IMR-90 (cell line): ENCODE measurements at regions not wholly inside any gene's neighbourhood (a gene's known extent, or its start where the extent isn't known, plus 50 kb on each side); places are given as distances from the start of the nearest gene placed in this dataset.

Experiments
- ATAC-seq: fragments of 200-7000 bp; cut with Tn5 transposase; 2 replicates; pipeline ENCODE4 v1.9.1; 2020; ENCODE audit warnings: low read depth, mild to moderate bottlenecking, moderate library complexity
- BruUV-seq: library from RNA; stranded (reverse); fragments of 400-500 nt; replicated peaks from 2 replicates; lab custom pipeline; 2021; lab: Mats Ljungman, UMichigan
- CTCF ChIA-PET: fragments of 300-600 bp; formaldehyde crosslinking; extraction: SDS; loops from one replicate; lab custom pipeline; 2021; ENCODE audit warnings: antibody characterized with exemption; lab: Yijun Ruan, JAX
- POLR2A ChIA-PET: fragments of 300-600 bp; sonication (Branson Sonifier 250); formaldehyde crosslinking; loops from one replicate; lab custom pipeline; 2022; ENCODE audit warnings: antibody characterized with exemption; ENCODE audit not compliant: unreplicated experiment; lab: Charles Lee
- DNase-seq: peaks from one replicate; pipeline ENCODE4 v3.0.0; 2013
- H2AFZ ChIP-seq: replicated peaks from 2 replicates; pipeline ENCODE3; 2013; ENCODE audit warnings: low read length, mild to moderate bottlenecking; ENCODE audit not compliant: poor library complexity
- H2AK5ac ChIP-seq: 2 replicates; pipeline ENCODE4 v1.6.1; 2013; ENCODE audit warnings: low read depth, low read length, inconsistent platforms
- H2AK9ac ChIP-seq: replicated peaks from 2 replicates; pipeline ENCODE3; 2013; ENCODE audit warnings: mild to moderate bottlenecking, low read depth, low read length, moderate library complexity; ENCODE audit not compliant: poor library complexity
- H2BK120ac ChIP-seq: 2 replicates; pipeline ENCODE4 v1.6.1; 2013; ENCODE audit warnings: low read depth, low read length, inconsistent platforms
- H2BK15ac ChIP-seq: 3 replicates; pipeline ENCODE4 v1.6.1; 2013; ENCODE audit warnings: low read depth, low read length, inconsistent platforms
- H2BK20ac ChIP-seq: 2 replicates; pipeline ENCODE4 v1.6.1; 2013; ENCODE audit warnings: low read depth, mild to moderate bottlenecking, inconsistent platforms, low read length, moderate library complexity
- H2BK5ac ChIP-seq: 2 replicates; pipeline ENCODE4 v1.6.1; 2013; ENCODE audit warnings: mild to moderate bottlenecking, low read depth, low read length, inconsistent platforms; ENCODE audit not compliant: poor library complexity, severe bottlenecking
- H3K14ac ChIP-seq: replicated peaks from 2 replicates; pipeline ENCODE4 v1.6.1; 2013; ENCODE audit warnings: low read depth, low read length, inconsistent platforms
- H3K18ac ChIP-seq: 2 replicates; pipeline ENCODE4 v1.6.1; 2013; ENCODE audit warnings: low read depth, low read length, control low read depth
- H3K23ac ChIP-seq: 2 replicates; pipeline ENCODE4 v1.6.1; 2013; ENCODE audit warnings: low read depth, low read length, inconsistent platforms
- H3K27ac ChIP-seq: 2 replicates; pipeline ENCODE4 v1.5.1; 2013; ENCODE audit warnings: mild to moderate bottlenecking, control low read depth, low read length; ENCODE audit not compliant: insufficient read depth
- H3K27me3 ChIP-seq: 2 replicates; pipeline ENCODE4 v1.6.1; 2013; ENCODE audit warnings: low read length; ENCODE audit not compliant: control insufficient read depth, insufficient read depth
- H3K36me3 ChIP-seq: 2 replicates; pipeline ENCODE4 v1.6.1; 2013; ENCODE audit warnings: low read length, mixed read lengths; ENCODE audit not compliant: control insufficient read depth, insufficient read depth
- H3K4ac ChIP-seq: 2 replicates; pipeline ENCODE4 v1.6.1; 2013; ENCODE audit warnings: low read depth, low read length, inconsistent platforms
- H3K4me1 ChIP-seq: 2 replicates; pipeline ENCODE4 v1.6.1; 2013; ENCODE audit warnings: low read length, mixed read lengths; ENCODE audit not compliant: control insufficient read depth, insufficient read depth
- H3K4me2 ChIP-seq: 2 replicates; pipeline ENCODE4 v1.6.1; 2013; ENCODE audit warnings: low read depth, mild to moderate bottlenecking, control low read depth, low read length, moderate library complexity
- H3K4me3 ChIP-seq: 2 replicates; pipeline ENCODE4 v1.5.1; 2013; ENCODE audit warnings: low read depth, mild to moderate bottlenecking, control low read depth, low read length, moderate library complexity; ENCODE audit not compliant: insufficient read depth
- H3K56ac ChIP-seq: 2 replicates; pipeline ENCODE4 v1.6.1; 2013; ENCODE audit warnings: low read length, inconsistent platforms; ENCODE audit not compliant: insufficient read depth; ENCODE audit errors: extremely low read depth
- H3K79me1 ChIP-seq, 2 experiments: 2 replicates each; pipeline ENCODE4 v1.6.1; 2013; ENCODE audit warnings: low read length in 2 of 2, inconsistent platforms in 1 of 2, low read depth in 1 of 2
- H3K9ac ChIP-seq: 2 replicates; pipeline ENCODE4 v1.6.1; 2013; ENCODE audit warnings: low read depth, low read length, control low read depth
- H3K9me1 ChIP-seq: 2 replicates; pipeline ENCODE4 v1.6.1; 2013; ENCODE audit warnings: low read length, inconsistent platforms; ENCODE audit not compliant: insufficient read depth
- H3K9me3 ChIP-seq: 2 replicates; pipeline ENCODE4 v1.6.1; 2013; ENCODE audit warnings: low read length; ENCODE audit not compliant: control insufficient read depth, insufficient read depth
- H4K20me1 ChIP-seq: 2 replicates; pipeline ENCODE4 v1.6.1; 2013; ENCODE audit warnings: low read length, inconsistent platforms; ENCODE audit not compliant: insufficient read depth
- H4K5ac ChIP-seq: 2 replicates; pipeline ENCODE4 v1.6.1; 2013; ENCODE audit warnings: mild to moderate bottlenecking, low read depth, low read length, control low read depth
- H4K8ac ChIP-seq, 2 experiments: 2 replicates each; pipeline ENCODE4 v1.6.1; 2013; ENCODE audit warnings: low read depth in 2 of 2, low read length in 2 of 2, control low read depth in 1 of 2, inconsistent platforms in 1 of 2
- H4K91ac ChIP-seq: 2 replicates; pipeline ENCODE4 v1.6.1; 2013; ENCODE audit warnings: low read depth, low read length, inconsistent platforms; ENCODE audit not compliant: insufficient read depth
- CHD1 ChIP-seq: IDR thresholded peaks from 2 replicates; pipeline ENCODE4 v1.6.1; 2012; ENCODE audit warnings: low read depth, low read length, improper control_type of control experiment
- ELK1 ChIP-seq: fragments of 150-350 bp; IDR thresholded peaks from 2 replicates; pipeline ENCODE4 v1.6.1; 2016; ENCODE audit warnings: low read depth, mild to moderate bottlenecking, low read length, moderate library complexity, borderline replicate concordance
- MXI1 ChIP-seq: IDR thresholded peaks from 2 replicates; pipeline ENCODE4 v1.6.1; 2012; ENCODE audit warnings: low read depth, mild to moderate bottlenecking, low read length, moderate library complexity, borderline replicate concordance
- POLR2A ChIP-seq: IDR thresholded peaks from 2 replicates; pipeline ENCODE4 v1.6.1; 2012; ENCODE audit warnings: mild to moderate bottlenecking, low read depth, low read length
- RCOR1 ChIP-seq: IDR thresholded peaks from 2 replicates; pipeline ENCODE4 v1.6.1; 2012; ENCODE audit warnings: mild to moderate bottlenecking, low read length, improper control_type of control experiment; ENCODE audit not compliant: insufficient replicate concordance
- SMC3 ChIP-seq: fragments of 150-350 bp; IDR thresholded peaks from 2 replicates; pipeline ENCODE4 v1.6.1; 2016; ENCODE audit warnings: low read depth, mild to moderate bottlenecking, antibody characterized with exemption, low read length, moderate library complexity
- WGBS, 2 experiments: methylation state at CpG; one replicate each; pipeline versions ENCODE4 v1.1.5 to v1.1.7; 2013; ENCODE audit warnings: missing lambda C conversion rate in 2 of 2; ENCODE audit not compliant: insufficient read length in 1 of 2; ENCODE audit errors: extremely low coverage in 2 of 2; 5-methylcytosine and 5-hydroxymethylcytosine counted together
- dilution Hi-C: fragments of 300-500 bp; cut with HindIII; formaldehyde crosslinking; loops from one replicate; pipeline ENCODE4 v1.14.3; 2018; ENCODE audit warnings: low sequenced_read_pairs; ENCODE audit not compliant: unreplicated experiment
- in situ Hi-C: fragments of 300-500 bp; cut with MboI; formaldehyde crosslinking; loops from 3 replicates; pipeline ENCODE4 v1.14.3; 2019; ENCODE audit warnings: low sequenced_read_pairs, inconsistent platforms, mixed read lengths
- intact Hi-C: fragments of 100-400 bp; cut with micrococcal nuclease; formaldehyde crosslinking; loops from 2 replicates; pipeline ENCODE4 v1.10.0; 2022

DNA sequence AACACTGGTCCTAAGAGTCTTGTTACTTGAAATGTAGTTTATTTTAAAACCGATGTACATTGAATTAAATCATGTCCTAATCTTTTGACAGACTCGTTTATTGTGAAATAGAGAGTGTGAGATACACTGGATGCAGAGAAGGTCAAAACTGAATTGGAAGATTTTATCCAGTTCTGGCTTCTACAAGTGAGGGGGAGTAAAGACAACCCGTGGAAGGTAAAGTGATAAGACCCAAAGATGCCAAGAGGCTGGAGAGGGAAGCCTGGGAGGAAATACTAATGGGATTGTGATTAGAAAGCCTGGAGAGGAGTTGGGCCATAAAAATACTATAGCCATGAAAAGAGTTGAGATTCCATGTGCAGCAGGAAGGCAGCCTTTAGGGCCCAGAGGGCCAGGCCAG, 424.5 kb upstream of the NR3C2 start:
- TF ChIP-seq CHD1 (no peak), MXI1 (no peak), SMC3 (no peak), RCOR1 (no peak), ELK1 (no peak), POLR2A (no peak)
- no peak overlapping the region for H4K8ac ChIP-seq
- no peak overlapping the region for H2BK5ac ChIP-seq
- H3K27ac ChIP-seq: no peak overlapping the region
- no peaks in the 10 kb centered on the region for H3K36me3 ChIP-seq
- no peak overlapping the region for H2AFZ ChIP-seq
- no peak overlapping the region for H3K4me2 ChIP-seq
- no peaks in the 10 kb centered on the region for H3K9me3 ChIP-seq
- H2AK9ac ChIP-seq: no peak overlapping the region
- intact Hi-C loops (no loop called here), dilution Hi-C loops (no loop called here), in situ Hi-C loops (no loop called here)
- no peak overlapping the region for H2BK15ac ChIP-seq
- H3K56ac ChIP-seq: no peak overlapping the region
- no peaks in the 10 kb centered on the region for H3K9me1 ChIP-seq
- no peak overlapping the region for H3K23ac ChIP-seq
- H2BK120ac ChIP-seq: no peak overlapping the region
- ATAC-seq (no peak), DNase-seq (no peak)
- H3K4me3 ChIP-seq: no peak overlapping the region
- H4K91ac ChIP-seq: no peak overlapping the region
- H2AK5ac ChIP-seq: no peak overlapping the region
- H4K20me1 ChIP-seq: no peaks in the 10 kb centered on the region
- ChIA-PET CTCF (no interaction called here), POLR2A (no interaction called here)
- H3K18ac ChIP-seq: no peak overlapping the region
- no peak overlapping the region for H3K14ac ChIP-seq
- no peak overlapping the region for H3K9ac ChIP-seq
- H3K4ac ChIP-seq: no peak overlapping the region
- no peaks in the 10 kb centered on the region for H3K27me3 ChIP-seq
- no peaks in the 10 kb centered on the region for H3K79me1 ChIP-seq
- H3K4me1 ChIP-seq: no peaks in the 10 kb centered on the region
- WGBS, 2 experiments: no CpG with 5 or more reads among the region's 3 CpGs
- H4K5ac ChIP-seq: no peak overlapping the region
- no TSS peak for BruUV-seq
- H2BK20ac ChIP-seq: no peak overlapping the region
